ENCODE measurements at regions not wholly inside any gene's neighbourhood (a gene's known extent, or its start where the extent isn't known, plus 50 kb on each side); places are given as distances from the start of the nearest gene placed in this dataset.

DNA sequence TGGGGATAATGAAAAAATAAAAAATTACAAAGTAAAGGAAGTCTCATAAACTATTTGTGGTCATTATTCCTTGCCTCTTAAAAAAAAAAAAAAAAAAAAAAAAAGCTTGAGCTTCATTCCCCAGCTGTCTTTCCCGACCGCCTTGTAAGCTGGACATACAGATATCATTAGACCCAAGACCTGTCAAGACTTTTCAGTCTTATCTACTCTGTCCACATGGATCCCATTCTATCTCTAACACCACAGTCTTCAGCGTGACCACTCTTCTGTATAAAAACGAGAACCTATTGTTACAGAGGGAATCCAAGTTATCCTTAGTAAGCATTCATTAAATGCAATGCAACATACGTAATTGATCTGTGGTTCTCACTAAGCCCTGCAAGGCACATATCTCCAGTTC, 423.5 kb downstream of the MEI4 start:
- no peaks in the 10 kb centered on the region for H3K4me1 ChIP-seq
- H3K4me3 ChIP-seq = no peak overlapping the region
- DNase-seq (no peak), ATAC-seq (no peak)
- no peaks in the 10 kb centered on the region for H3K27me3 ChIP-seq
- intact Hi-C loops (cut with DNase I) = no loop called here
- no peaks in the 10 kb centered on the region for H3K36me3 ChIP-seq
- H3K27ac ChIP-seq = no peak overlapping the region
- peaks cover 0 to 12% (median 0%) of the 10 kb centered on the region in 11 donors for H3K9me3 ChIP-seq
- TF ChIP-seq, protein P1, sequence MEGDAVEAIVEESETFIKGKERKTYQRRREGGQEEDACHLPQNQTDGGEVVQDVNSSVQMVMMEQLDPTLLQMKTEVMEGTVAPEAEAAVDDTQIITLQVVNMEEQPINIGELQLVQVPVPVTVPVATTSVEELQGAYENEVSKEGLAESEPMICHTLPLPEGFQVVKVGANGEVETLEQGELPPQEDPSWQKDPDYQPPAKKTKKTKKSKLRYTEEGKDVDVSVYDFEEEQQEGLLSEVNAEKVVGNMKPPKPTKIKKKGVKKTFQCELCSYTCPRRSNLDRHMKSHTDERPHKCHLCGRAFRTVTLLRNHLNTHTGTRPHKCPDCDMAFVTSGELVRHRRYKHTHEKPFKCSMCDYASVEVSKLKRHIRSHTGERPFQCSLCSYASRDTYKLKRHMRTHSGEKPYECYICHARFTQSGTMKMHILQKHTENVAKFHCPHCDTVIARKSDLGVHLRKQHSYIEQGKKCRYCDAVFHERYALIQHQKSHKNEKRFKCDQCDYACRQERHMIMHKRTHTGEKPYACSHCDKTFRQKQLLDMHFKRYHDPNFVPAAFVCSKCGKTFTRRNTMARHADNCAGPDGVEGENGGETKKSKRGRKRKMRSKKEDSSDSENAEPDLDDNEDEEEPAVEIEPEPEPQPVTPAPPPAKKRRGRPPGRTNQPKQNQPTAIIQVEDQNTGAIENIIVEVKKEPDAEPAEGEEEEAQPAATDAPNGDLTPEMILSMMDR (IDR thresholded peaks at IDR 0.05) = no peak
- WGBS, 2 donors = 66 to 70% methylated on average over 5 of the region's 5 CpGs

DNA sequence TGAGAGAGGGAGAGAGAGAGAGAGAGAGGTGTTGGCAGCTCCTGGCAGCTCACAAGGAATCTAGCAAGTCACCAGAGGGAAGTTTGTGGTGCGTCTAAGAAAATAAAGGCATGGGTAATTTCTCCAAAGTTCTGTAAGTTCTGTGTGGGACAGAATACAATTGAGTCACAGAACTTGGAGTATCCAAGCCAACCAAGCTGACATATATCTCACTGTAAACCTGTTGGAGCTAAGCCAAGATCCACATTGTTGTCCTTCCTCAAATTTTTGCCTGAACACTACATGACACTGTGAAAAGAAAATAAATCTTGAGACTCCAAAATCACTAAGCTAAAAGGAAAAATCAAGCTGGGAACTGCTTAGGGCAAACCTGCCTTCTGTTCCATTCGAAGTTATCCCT, 436.7 kb downstream of the MEI4 start:
- H3K27me3 ChIP-seq = no peaks in the 10 kb centered on the region
- no peaks in the 10 kb centered on the region for H3K4me1 ChIP-seq
- H3K36me3 ChIP-seq = no peaks in the 10 kb centered on the region
- H3K9me3 ChIP-seq = peaks cover 0 to 2% (median 0%) of the 10 kb centered on the region in 11 donors
- WGBS, 2 donors = 40 to 50% methylated on average over 2 of the region's 2 CpGs
- TF ChIP-seq, protein P1 (IDR thresholded peaks at IDR 0.05) = no peak
- no peak for ATAC-seq
- no peak for DNase-seq
- intact Hi-C loops (cut with DNase I) = no loop called here
- no peak overlapping the region for H3K27ac ChIP-seq
- no peak overlapping the region for H3K4me3 ChIP-seq

DNA sequence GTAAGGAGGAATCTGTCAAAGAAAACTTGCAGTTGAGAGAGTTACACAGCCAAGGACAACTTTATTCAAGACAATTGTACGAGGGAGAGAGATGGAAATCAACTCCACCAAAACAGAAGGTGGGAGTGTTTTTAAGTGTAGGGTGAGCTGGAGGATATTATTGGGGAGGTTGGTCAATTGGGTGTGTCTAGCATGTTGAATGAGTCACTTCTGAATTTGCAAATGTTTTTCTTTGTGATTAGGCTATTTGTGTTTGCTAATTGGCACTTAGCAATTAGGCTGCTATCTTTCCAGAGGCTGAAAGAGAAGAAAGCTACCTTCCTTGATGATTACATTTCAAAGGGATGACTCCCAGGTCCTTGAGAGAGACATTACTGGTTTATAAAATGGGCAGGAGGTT, 441.1 kb downstream of the MEI4 start:
- Histone ChIP-seq H3K4me3 (no peak overlapping the region), H3K27ac (no peak overlapping the region), H3K36me3 (no peaks in the 10 kb centered on the region), H3K27me3 (no peaks in the 10 kb centered on the region), H3K4me1 (no peaks in the 10 kb centered on the region), H3K9me3 (no peaks in the 10 kb centered on the region)
- 10 to 14% methylated on average over 1 of the region's 1 CpG for WGBS, 2 donors
- intact Hi-C loops (cut with DNase I) = no loop called here
- DNase-seq (no peak), ATAC-seq (no peak)
- TF ChIP-seq, protein P1 (IDR thresholded peaks at IDR 0.05) = no peak

DNA sequence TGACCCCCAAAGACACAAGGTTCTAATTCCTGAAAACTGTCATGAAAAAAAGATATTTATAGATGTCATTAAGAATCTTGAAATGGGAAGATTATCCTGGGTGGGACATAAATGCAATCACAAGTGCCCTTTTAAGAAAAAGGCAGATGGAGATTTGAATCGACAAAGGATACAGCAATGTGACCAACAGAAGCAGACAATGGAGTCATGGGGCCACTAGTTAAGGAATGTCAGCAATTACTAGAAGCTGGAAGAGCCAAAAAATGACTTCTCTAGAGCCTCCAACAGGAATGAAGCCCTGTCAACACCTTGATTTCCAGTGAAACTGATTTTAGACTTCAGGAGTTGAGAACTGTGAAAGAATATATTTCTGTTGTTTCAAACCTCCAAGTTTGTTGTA, 448.5 kb downstream of the MEI4 start:
- Histone ChIP-seq H3K4me1 (no peaks in the 10 kb centered on the region), H3K27me3 (no peaks in the 10 kb centered on the region), H3K9me3 (peaks cover 0 to 8% (median 0%) of the 10 kb centered on the region in 11 donors), H3K36me3 (no peaks in the 10 kb centered on the region), H3K4me3 (no peak overlapping the region), H3K27ac (no peak overlapping the region)
- 74 to 81% methylated on average over 1 of the region's 1 CpG for WGBS, 2 donors
- ATAC-seq (no peak), DNase-seq (no peak)
- intact Hi-C loops (cut with DNase I) = no loop called here
- TF ChIP-seq, protein P1 (IDR thresholded peaks at IDR 0.05) = no peak

DNA sequence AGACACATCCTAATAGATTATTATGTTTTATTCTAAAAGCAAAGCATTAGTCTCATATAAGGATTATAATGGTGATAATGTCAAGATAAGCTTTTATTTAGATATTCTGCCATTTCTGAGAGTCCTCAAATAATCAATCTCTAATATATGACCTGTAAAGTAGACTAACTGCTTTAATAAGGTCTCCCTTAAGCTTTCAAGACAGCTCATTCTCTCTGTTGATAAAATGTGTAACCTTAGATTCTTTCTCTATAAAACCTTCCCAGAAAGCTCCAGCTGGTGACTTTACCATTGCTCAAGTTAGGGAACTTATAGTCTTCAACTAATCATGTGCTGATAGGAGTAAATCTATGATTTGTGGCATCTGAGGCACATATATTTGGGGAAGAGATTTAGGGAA, 457.8 kb downstream of the MEI4 start:
- ATAC-seq = no peak

More for the DNA sequence above, 457.8 kb downstream of the MEI4 start:
- no peak overlapping the region for H3K27ac ChIP-seq
- no peak for DNase-seq
- intact Hi-C loops (cut with DNase I) = no loop called here
- H3K36me3 ChIP-seq = no peaks in the 10 kb centered on the region
- no peak overlapping the region for H3K4me3 ChIP-seq
- no peaks in the 10 kb centered on the region for H3K4me1 ChIP-seq
- TF ChIP-seq, protein P1 (IDR thresholded peaks at IDR 0.05) = no peak
- peaks cover 0 to 32% (median 0%) of the 10 kb centered on the region in 11 donors for H3K9me3 ChIP-seq
- H3K27me3 ChIP-seq = no peaks in the 10 kb centered on the region
